ENCODE measurements at regions not wholly inside any gene's neighbourhood (a gene's known extent, or its start where the extent isn't known, plus 50 kb on each side); places are given as distances from the start of the nearest gene placed in this dataset.

GRCh38 chr6:167550941-167551627, 226.2 kb downstream of the TTLL2 start (continued):
- TF ChIP-seq THRAP3 (IDR thresholded peaks at IDR 0.05; ENCODE audit: borderline replicate concordance): no peak
- TF ChIP-seq BRF1 (IDR thresholded peaks at IDR 0.05; ENCODE audit: borderline replicate concordance, extremely low read depth, insufficient read length): no peak

GRCh38 chr6:167551628-167552257, 226.9 kb downstream of the TTLL2 start:
- no peak overlapping the region for H3K4me2 ChIP-seq (ENCODE audit: insufficient read depth, low read length)
- BruUV-seq (replicated peaks): no TSS peak
- in situ Hi-C loops (cut with MboI): no loop called here
- no peak for TF ChIP-seq OTX1 (CRISPR knock-in tag; IDR thresholded peaks at IDR 0.05)
- no peak for TF ChIP-seq CGGBP1 (CRISPR knock-in tag; IDR thresholded peaks at IDR 0.05)
- TF ChIP-seq EP300 (IDR thresholded peaks at IDR 0.05; ENCODE audit: low read length): no peak
- no peak for TF ChIP-seq ZNF75A (CRISPR knock-in tag; IDR thresholded peaks at IDR 0.05)
- no peak for TF ChIP-seq ZBED1 (IDR thresholded peaks at IDR 0.05)
- no peak for TF ChIP-seq RFX1 (IDR thresholded peaks at IDR 0.05)
- no peak for TF ChIP-seq SREBF1 (IDR thresholded peaks at IDR 0.05; ENCODE audit: borderline replicate concordance, low read depth, low read length)
- no peak for TF ChIP-seq ERF (CRISPR knock-in tag; IDR thresholded peaks at IDR 0.05)
- TF ChIP-seq HES1 (IDR thresholded peaks at IDR 0.05; ENCODE audit: low read depth): no peak
- no peak for TF ChIP-seq PATZ1 (CRISPR knock-in tag; IDR thresholded peaks at IDR 0.05; ENCODE audit: borderline replicate concordance)
- no peak for TF ChIP-seq ZNF77 (CRISPR knock-in tag; IDR thresholded peaks at IDR 0.05)
- TF ChIP-seq ZBTB9 (CRISPR knock-in tag; IDR thresholded peaks at IDR 0.05): no peak
- TF ChIP-seq SP2 (IDR thresholded peaks at IDR 0.05; ENCODE audit: extremely low read depth, low read depth, low read length, poor library complexity, severe bottlenecking): no peak
- TF ChIP-seq SIN3A (IDR thresholded peaks at IDR 0.05; ENCODE audit: borderline replicate concordance in 2 of 2, control insufficient read depth in 1 of 2, low read depth in 2 of 2, low read length in 2 of 2): no peak

More at GRCh38 chr6:167551628-167552257, 226.9 kb downstream of the TTLL2 start:
- peak; percentile 17; the same call in 2 of the 3 replicates for ATAC-seq
- no peak for FAIRE-seq
- no peaks in the 10 kb centered on the region for H3K79me2 ChIP-seq (ENCODE audit: control insufficient read depth, insufficient read depth, low read length)
- no peaks in the 10 kb centered on the region for H3K9me1 ChIP-seq (ENCODE audit: control insufficient read depth, insufficient read depth, low read length)
- DNase-seq (ENCODE audit: extremely low read depth in 1 of 4, low spot score in 3 of 4): no peak
- H4K20me1 ChIP-seq (replicated peaks; ENCODE audit: control insufficient read depth, insufficient read depth, low read length): no peaks in the 10 kb centered on the region
- no peaks in the 10 kb centered on the region for H3K9me3 ChIP-seq (replicated peaks; ENCODE audit: control insufficient read depth, insufficient read depth, low read depth, low read length)
- ChIA-PET POLR2A (no interaction called here), CTCF (ENCODE audit: low intra/inter-chr PET ratio) (no interaction called here)
- H3K4me1 ChIP-seq (replicated peaks in 1 of 2; ENCODE audit: control insufficient read depth in 2 of 2, insufficient read depth in 2 of 2, low read length in 2 of 2): peaks cover 0 to 13% of the 10 kb centered on the region in 2 experiments; a peak in 2 of 5 replicates
- no peak overlapping the region for H3K4me3 ChIP-seq
- H3K36me3 ChIP-seq (ENCODE audit: control insufficient read depth, insufficient read depth, low read length): no peaks in the 10 kb centered on the region
- peaks cover 21 to 66% of the 10 kb centered on the region in 2 experiments for H3K27me3 ChIP-seq (ENCODE audit: control insufficient read depth in 2 of 2, insufficient read depth in 2 of 2, low read length in 2 of 2)
- 2% methylated on average over 25 of the region's 26 CpGs for WGBS (ENCODE audit: insufficient coverage, low coverage, missing lambda C conversion rate)
- no peak overlapping the region for H2AFZ ChIP-seq (ENCODE audit: low read depth, low read length)
- intact Hi-C loops (cut with micrococcal nuclease): no loop called here
- H3K27ac ChIP-seq (ENCODE audit: extremely low read depth, low read depth, low read length): no peak overlapping the region
- H3K9ac ChIP-seq (ENCODE audit: insufficient read depth in 1 of 2, low read depth in 2 of 2, low read length in 2 of 2): no peak overlapping the region
